Raji (cell line): ENCODE measurements at regions not wholly inside any gene's neighbourhood (a gene's known extent, or its start where the extent isn't known, plus 50 kb on each side); places are given as distances from the start of the nearest gene placed in this dataset.
A peak's percentile ranks its signal among the peaks of the same experiment; 100 is the strongest.

Experiments used
- POLR2A ChIP-seq: IDR thresholded peaks from 2 replicates; pipeline ENCODE4 v1.6.1; 2011; ENCODE audit warnings: low read depth, low read length, control low read depth; ENCODE audit not compliant: insufficient read depth

DNA sequence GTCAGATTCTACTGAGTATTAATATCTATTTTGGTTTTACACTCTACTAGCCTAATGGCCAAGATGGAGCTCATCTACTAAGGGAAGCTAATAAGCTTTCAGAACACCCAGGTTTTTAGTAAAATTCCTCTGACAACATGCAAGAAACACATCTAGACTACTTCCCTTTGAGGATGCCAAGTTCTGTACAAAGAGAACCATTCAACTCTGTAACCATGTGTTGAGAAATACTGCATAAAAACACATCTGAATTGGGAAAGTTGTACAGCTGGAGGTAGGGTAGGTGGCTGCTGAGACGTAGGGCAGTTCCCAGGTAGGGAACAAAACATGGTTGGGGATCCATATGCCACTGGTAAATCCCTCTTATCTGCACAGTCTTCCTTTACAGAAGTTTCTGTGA, 66.2 kb downstream of the SC5D start:
- TF ChIP-seq POLR2A, result no peak

DNA sequence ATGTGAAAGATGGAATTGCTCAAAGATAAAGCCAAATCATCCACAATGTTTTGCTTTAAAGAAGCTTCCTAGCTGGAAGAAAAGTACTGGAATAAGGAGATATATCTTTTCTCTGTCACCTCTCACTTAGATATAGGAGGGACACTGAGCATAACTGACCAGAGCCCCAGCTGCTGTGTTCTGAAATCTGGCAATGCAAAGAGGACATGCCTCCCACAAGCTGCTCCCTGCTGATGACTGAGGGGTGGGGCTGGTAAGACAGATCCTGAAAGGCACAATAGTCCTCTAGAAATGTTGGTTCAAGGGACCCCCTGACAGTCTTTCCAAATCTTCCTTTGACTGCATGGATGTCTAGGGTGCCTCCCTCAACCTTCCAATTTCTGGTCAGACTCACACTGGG, 67.0 kb downstream of the SC5D start:
- TF ChIP-seq POLR2A, result no peak

DNA sequence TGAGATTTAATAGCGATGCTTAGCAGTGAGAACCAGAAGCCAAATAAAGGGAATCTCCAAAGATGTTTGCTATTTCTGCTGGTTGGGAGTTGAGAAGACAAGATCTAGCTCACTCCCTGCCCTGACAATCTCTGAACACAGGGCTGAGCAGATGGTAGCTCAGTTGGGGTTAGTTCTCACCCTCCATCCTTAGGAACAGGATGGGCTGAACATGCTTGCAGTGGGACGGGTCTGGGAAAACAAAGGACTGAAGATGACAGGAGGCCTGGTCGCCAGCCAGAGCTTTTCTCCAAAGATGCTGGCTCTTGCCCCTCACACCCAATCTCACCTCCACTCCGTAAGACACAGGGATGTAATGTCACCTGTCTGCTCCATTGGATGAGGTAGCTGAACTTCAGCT, 72.7 kb downstream of the SC5D start:
- no peak for TF ChIP-seq POLR2A

GRCh38 chr11:121366038-121366437, 73.5 kb downstream of the SC5D start:
- TF ChIP-seq POLR2A, result no peak

DNA sequence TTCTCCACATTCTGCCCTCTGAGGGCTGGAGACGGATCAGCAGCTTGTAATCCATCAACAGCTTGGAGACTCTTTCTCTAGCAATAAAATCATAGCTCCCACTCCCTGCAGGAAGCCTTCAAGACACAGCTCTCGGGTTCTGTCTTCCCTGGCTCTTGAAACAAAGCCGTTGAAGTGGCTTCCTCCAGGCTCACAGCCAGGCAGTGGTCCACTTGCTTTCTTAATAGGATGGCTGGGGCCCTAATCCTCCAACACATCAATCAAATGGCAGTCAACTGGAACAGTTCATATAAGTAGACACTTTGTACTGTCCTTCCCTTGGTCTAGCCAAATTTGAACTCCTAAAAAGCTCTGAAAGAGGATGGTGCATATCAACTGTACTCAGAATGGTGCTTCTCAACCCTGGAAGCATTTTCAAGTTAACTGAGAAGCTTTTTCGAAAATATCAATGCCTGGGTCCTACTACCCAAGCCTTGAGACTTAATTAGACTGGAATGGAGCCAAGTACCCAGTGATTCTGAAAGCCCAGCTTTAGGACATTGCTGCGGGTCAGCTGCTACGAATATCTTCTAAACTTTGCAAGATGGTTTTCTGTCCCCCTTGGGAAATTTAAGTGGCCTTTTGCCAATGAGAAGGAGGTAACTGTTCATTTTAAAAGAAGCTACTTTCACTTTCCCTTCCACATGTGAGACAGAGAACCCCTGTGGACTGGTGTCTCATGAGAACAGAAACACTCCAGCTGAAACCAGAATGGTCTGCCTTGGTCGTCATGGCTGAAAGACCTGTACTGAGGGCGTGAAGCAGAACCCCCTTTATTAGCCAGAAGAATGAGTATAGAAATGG, 74.7 kb downstream of the SC5D start:
- no peak for TF ChIP-seq POLR2A

GRCh38 chr11:121367844-121368225, 75.3 kb downstream of the SC5D start:
- no peak for TF ChIP-seq POLR2A

DNA sequence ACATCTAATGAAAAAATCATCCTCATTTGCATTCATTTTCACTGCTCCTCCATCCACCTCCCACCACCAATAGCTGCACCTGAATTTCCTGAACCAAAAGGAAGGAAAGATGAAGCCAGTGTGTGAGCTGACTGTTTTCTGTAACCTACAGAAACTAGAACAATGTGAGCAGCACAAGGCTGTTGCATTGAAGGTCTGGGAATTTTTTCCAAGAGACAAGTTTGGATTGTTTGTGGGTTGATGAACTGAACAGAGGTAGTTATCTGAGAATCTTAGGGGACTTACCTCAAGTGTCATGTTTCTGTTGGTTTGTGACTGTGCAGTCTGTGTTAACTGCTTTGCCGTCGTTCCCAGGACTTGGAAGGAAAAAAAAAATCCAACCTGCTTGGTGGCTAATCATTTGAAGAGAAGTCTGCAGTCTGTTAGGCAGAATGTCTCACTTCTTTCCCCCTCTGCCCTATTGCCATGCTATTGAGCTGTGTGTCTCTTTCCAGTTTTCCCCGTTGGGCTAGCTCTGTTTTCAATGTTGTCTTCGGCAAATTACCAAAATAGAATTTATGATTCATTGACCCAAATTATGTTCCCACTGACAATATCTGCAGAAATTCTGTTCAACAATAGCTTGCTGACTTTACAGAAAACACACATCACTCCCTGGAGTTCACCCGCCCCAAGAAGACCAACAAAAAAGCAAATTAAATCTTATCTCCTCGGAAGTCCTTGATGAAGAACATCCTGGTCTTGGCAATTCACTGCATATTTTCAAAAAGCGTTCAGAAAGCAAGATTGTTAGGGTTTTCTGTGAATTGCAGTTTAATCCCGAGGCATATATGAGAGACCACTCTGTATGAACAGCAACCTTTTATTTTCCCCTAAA, 76.0 kb downstream of the SC5D start:
- no peak; the same call in 1 of the 2 replicates for TF ChIP-seq POLR2A

GRCh38 chr11:121369366-121369765, 76.8 kb downstream of the SC5D start:
- no peak for TF ChIP-seq POLR2A

GRCh38 chr11:121372028-121372427, 79.5 kb downstream of the SC5D start:
- TF ChIP-seq POLR2A, result no peak

GRCh38 chr11:121372671-121373429, 79.3 kb upstream of the SORL1 start:
- TF ChIP-seq POLR2A, result peak; percentile 51; the same call in 1 of the 2 replicates

GRCh38 chr11:121374286-121374985, 77.7 kb upstream of the SORL1 start:
- TF ChIP-seq POLR2A, result no peak

- TF ChIP-seq POLR2A, result no peak
These were observed 76.0 kb upstream of the SORL1 start for GRCh38 chr11:121376130-121376529.

DNA sequence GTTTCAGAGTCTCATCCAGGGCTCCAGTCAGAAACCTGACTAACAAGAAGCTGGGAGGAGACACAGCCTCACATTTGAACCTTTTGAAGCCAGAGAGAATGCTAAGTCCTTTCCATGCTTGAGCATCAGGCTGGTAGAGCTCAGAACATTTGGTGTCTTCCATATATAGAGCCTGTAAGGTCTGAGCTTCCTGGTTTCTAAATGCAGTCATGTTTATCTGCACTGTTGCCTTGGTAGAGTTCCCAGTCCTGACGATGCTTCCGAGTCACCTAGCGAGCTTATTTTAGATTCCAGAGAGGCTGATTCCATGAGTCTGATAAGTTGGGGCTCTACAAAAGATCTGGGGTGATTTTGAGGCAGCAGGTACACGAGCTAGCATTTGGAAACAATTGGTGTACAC, 68.4 kb upstream of the SORL1 start:
- TF ChIP-seq POLR2A, result no peak

GRCh38 chr11:121385688-121386087, 66.4 kb upstream of the SORL1 start:
- 0 out of 2 replicates have a peak, but pooled peaks have one; percentile 27 for TF ChIP-seq POLR2A
